22Rv1 (cell line): ENCODE measurements at regions not wholly inside any gene's neighbourhood (a gene's known extent, or its start where the extent isn't known, plus 50 kb on each side); places are given as distances from the start of the nearest gene placed in this dataset.

Experiments used
- H3K27ac ChIP-seq: fragments of 450-650 bp; 2 replicates; pipeline ENCODE4 v1.5.1; 2017
- CTCF ChIP-seq: fragments of 450-650 bp; IDR thresholded peaks from 2 replicates; pipeline ENCODE4 v1.5.1; 2017; ENCODE audit warnings: mild to moderate bottlenecking
- ZFX ChIP-seq: fragments of 450-650 bp; IDR thresholded peaks from 2 replicates; pipeline ENCODE4 v1.6.1; 2017; ENCODE audit warnings: antibody characterized with exemption, borderline replicate concordance

- no peak overlapping the region for H3K27ac ChIP-seq
- TF ChIP-seq CTCF (no peak), ZFX (no peak)
These were observed 256.3 kb upstream of the ZFHX3 start for GRCh38 chr16:73304008-73304774.

DNA sequence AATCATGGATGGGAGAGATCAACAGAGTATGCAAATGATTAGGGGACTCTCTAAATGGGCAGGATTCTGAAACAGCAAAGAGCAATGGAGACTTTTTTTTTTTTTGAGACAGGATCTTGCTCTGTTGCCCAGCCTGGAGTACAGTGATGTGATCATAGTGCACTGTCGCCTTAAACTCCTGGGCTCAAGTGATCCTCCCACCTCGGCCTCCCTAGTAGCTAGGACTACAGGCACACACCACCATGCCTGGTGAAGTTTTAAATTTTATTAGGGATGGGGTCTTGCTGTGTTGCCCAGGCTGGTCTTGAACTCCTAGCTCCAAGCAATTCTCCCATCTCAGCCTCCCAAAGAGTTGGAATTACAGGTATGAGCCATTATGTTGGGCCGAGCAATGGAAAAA lies 255.0 kb upstream of the ZFHX3 start:
- TF ChIP-seq CTCF (no peak), ZFX (no peak)
- no peak overlapping the region for H3K27ac ChIP-seq

DNA sequence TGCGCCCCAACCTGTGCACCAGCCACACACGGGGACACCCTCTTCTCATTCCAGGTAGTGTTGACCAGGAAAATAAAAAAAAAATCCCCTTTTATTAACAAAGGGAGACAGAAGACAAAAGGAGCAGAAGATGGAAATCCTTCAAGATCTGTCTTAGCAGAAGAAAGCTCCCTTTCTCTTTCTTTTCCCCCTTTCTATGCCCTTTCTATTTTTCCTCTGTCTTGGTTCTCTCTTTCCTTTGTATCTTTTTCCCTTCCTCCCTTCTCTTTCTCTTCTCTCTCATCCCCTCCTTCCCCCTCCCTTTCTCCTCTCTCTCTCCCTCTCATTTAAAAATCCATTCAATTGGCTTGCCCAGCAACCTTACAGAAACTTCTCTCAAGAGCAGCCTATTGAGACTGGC lies 254.1 kb upstream of the ZFHX3 start:
- TF ChIP-seq CTCF (no peak), ZFX (no peak)
- no peak overlapping the region for H3K27ac ChIP-seq

GRCh38 chr16:73299346-73299745 lies 251.4 kb upstream of the ZFHX3 start:
- TF ChIP-seq ZFX (no peak), CTCF (no peak)

DNA sequence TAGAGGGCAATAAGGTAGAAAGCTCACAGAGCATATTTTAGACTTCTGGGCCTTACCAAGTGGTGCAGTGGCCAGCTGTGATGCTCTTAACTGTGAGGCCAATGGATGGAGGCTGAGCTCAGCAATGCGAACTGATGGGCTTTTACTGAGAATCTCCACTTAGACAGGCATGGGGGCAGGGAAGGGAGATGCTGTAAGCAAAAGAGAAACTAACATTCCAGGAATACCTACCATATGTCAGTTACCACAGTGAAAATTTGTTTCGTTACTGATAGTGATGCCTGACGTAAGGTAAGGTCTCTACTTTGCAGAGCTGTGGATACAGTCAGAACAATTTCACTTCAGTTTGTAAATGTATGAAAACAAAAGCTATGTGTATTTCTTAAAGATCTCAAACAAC lies 250.6 kb upstream of the ZFHX3 start:
- TF ChIP-seq ZFX (no peak), CTCF (no peak)
- H3K27ac ChIP-seq, result no peak overlapping the region

More at GRCh38 chr16:73299346-73299745, 251.4 kb upstream of the ZFHX3 start:
- H3K27ac ChIP-seq, result no peak overlapping the region

GRCh38 chr16:73290258-73290657 lies 242.3 kb upstream of the ZFHX3 start:
- no peak overlapping the region for H3K27ac ChIP-seq
- no peak for TF ChIP-seq ZFX
- TF ChIP-seq CTCF, result no peak

GRCh38 chr16:73289232-73289631 lies 241.3 kb upstream of the ZFHX3 start:
- TF ChIP-seq CTCF (no peak), ZFX (no peak)
- no peak overlapping the region for H3K27ac ChIP-seq
